ENCODE measurements at regions not wholly inside any gene's neighbourhood (a gene's known extent, or its start where the extent isn't known, plus 50 kb on each side); places are given as distances from the start of the nearest gene placed in this dataset.

DNA sequence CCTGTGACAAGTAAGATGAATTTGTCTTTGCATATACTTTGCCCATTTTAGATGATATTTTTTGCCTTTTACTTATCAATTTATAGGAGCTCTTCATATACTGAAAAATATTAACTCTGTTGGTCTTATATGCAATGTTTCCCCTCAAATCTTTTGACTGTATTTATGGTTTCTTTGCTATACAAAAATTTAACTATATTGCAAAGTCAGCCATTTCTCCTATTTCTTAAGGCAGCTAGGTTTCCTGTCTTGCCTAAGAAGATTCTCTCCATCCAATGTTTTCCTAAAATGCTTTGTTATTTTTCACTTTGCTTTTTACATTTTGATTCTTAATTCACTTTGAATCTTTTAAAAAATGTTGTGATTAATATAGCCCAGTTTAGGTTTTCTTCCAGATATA is 273.1 kb downstream of the NSG2 start:
- ChIA-PET RAD21 (ENCODE audit: unreplicated experiment) (no interaction called here), CTCF (interaction anchor here (1.1 to 1.6 kb wide), 3 partner anchors 8 to 273 kb away, joined by 3 to 4 read pairs (median 4); partner anchors contain the start of gene NSG2), SMC1A (ENCODE audit: uncharacterized antibody, unreplicated experiment) (no interaction called here), POLR2A (no interaction called here)
- no peaks in the 10 kb centered on the region for H3K36me3 ChIP-seq (ENCODE audit: control insufficient read depth in 2 of 2, insufficient read depth in 2 of 2, low read length in 1 of 2)
- H3K27ac ChIP-seq (ENCODE audit: control insufficient read depth, insufficient read depth) = no peak overlapping the region
- no peaks in the 10 kb centered on the region for H3K9me3 ChIP-seq (replicated peaks; ENCODE audit: control insufficient read depth, insufficient read depth, low read length)
- ATAC-seq (no peak), DNase-seq (ENCODE audit: low read depth, low spot score) (no peak), FAIRE-seq (no peak)
- in situ Hi-C loops (cut with MboI) = loop anchor here (5.0 kb wide), 2 partner anchors 271 to 701 kb away; partner anchors contain the start of genes BOD1 and NSG2
- no peak overlapping the region for H3K4me3 ChIP-seq
- intact Hi-C loops (cut with micrococcal nuclease; ENCODE audit: unreplicated experiment) = no loop called here
- no peaks in the 10 kb centered on the region for H3K4me1 ChIP-seq (ENCODE audit: control insufficient read depth, insufficient read depth, low read length)
- BruUV-seq (replicated peaks) = no TSS peak
- no peaks in the 10 kb centered on the region for H3K79me2 ChIP-seq (ENCODE audit: control insufficient read depth, insufficient read depth, low read length)
- H3K9ac ChIP-seq (ENCODE audit: control insufficient read depth, insufficient read depth, low read length) = no peak overlapping the region
- H3K27me3 ChIP-seq (replicated peaks in 1 of 2; ENCODE audit: control insufficient read depth in 2 of 2, insufficient read depth in 2 of 2, low read length in 1 of 2) = no peaks in the 10 kb centered on the region; a peak in 2 of 4 replicates
- H4K20me1 ChIP-seq (ENCODE audit: control insufficient read depth, insufficient read depth) = no peaks in the 10 kb centered on the region
- no peak overlapping the region for H3K4me2 ChIP-seq (ENCODE audit: control insufficient read depth, insufficient read depth)
- no peak overlapping the region for H2AFZ ChIP-seq (ENCODE audit: control insufficient read depth, low read depth, low read length)
- no peak for TF ChIP-seq IKZF2 (IDR thresholded peaks at IDR 0.05)
- TF ChIP-seq, protein P1, sequence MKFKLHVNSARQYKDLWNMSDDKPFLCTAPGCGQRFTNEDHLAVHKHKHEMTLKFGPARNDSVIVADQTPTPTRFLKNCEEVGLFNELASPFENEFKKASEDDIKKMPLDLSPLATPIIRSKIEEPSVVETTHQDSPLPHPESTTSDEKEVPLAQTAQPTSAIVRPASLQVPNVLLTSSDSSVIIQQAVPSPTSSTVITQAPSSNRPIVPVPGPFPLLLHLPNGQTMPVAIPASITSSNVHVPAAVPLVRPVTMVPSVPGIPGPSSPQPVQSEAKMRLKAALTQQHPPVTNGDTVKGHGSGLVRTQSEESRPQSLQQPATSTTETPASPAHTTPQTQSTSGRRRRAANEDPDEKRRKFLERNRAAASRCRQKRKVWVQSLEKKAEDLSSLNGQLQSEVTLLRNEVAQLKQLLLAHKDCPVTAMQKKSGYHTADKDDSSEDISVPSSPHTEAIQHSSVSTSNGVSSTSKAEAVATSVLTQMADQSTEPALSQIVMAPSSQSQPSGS (IDR thresholded peaks at IDR 0.05; ENCODE audit: low read length) = no peak
- no peak for TF ChIP-seq KLF5 (IDR thresholded peaks at IDR 0.05; ENCODE audit: partially characterized antibody)
- TF ChIP-seq IRF4 (IDR thresholded peaks at IDR 0.05; ENCODE audit: low read depth, low read length) = no peak
- no peak for TF ChIP-seq USF1 (IDR thresholded peaks at IDR 0.05; ENCODE audit: borderline replicate concordance, extremely low read length, insufficient read depth, low read depth, low read length)
- no peak for TF ChIP-seq PAX5 (IDR thresholded peaks at IDR 0.05; ENCODE audit: borderline replicate concordance, low read depth, low read length)
- TF ChIP-seq, protein P2, sequence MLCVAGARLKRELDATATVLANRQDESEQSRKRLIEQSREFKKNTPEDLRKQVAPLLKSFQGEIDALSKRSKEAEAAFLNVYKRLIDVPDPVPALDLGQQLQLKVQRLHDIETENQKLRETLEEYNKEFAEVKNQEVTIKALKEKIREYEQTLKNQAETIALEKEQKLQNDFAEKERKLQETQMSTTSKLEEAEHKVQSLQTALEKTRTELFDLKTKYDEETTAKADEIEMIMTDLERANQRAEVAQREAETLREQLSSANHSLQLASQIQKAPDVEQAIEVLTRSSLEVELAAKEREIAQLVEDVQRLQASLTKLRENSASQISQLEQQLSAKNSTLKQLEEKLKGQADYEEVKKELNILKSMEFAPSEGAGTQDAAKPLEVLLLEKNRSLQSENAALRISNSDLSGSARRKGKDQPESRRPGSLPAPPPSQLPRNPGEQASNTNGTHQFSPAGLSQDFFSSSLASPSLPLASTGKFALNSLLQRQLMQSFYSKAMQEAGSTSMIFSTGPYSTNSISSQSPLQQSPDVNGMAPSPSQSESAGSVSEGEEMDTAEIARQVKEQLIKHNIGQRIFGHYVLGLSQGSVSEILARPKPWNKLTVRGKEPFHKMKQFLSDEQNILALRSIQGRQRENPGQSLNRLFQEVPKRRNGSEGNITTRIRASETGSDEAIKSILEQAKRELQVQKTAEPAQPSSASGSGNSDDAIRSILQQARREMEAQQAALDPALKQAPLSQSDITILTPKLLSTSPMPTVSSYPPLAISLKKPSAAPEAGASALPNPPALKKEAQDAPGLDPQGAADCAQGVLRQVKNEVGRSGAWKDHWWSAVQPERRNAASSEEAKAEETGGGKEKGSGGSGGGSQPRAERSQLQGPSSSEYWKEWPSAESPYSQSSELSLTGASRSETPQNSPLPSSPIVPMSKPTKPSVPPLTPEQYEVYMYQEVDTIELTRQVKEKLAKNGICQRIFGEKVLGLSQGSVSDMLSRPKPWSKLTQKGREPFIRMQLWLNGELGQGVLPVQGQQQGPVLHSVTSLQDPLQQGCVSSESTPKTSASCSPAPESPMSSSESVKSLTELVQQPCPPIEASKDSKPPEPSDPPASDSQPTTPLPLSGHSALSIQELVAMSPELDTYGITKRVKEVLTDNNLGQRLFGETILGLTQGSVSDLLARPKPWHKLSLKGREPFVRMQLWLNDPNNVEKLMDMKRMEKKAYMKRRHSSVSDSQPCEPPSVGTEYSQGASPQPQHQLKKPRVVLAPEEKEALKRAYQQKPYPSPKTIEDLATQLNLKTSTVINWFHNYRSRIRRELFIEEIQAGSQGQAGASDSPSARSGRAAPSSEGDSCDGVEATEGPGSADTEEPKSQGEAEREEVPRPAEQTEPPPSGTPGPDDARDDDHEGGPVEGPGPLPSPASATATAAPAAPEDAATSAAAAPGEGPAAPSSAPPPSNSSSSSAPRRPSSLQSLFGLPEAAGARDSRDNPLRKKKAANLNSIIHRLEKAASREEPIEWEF (IDR thresholded peaks at IDR 0.05; ENCODE audit: insufficient replicate concordance, low read depth, low read length) = no peak
- no peak for TF ChIP-seq MTA2 (IDR thresholded peaks at IDR 0.05; ENCODE audit: low read depth)
- TF ChIP-seq NBN (IDR thresholded peaks at IDR 0.05) = no peak
- TF ChIP-seq TCF12 (IDR thresholded peaks at IDR 0.05; ENCODE audit: low read depth, low read length) = no peak
- TF ChIP-seq, protein P3, sequence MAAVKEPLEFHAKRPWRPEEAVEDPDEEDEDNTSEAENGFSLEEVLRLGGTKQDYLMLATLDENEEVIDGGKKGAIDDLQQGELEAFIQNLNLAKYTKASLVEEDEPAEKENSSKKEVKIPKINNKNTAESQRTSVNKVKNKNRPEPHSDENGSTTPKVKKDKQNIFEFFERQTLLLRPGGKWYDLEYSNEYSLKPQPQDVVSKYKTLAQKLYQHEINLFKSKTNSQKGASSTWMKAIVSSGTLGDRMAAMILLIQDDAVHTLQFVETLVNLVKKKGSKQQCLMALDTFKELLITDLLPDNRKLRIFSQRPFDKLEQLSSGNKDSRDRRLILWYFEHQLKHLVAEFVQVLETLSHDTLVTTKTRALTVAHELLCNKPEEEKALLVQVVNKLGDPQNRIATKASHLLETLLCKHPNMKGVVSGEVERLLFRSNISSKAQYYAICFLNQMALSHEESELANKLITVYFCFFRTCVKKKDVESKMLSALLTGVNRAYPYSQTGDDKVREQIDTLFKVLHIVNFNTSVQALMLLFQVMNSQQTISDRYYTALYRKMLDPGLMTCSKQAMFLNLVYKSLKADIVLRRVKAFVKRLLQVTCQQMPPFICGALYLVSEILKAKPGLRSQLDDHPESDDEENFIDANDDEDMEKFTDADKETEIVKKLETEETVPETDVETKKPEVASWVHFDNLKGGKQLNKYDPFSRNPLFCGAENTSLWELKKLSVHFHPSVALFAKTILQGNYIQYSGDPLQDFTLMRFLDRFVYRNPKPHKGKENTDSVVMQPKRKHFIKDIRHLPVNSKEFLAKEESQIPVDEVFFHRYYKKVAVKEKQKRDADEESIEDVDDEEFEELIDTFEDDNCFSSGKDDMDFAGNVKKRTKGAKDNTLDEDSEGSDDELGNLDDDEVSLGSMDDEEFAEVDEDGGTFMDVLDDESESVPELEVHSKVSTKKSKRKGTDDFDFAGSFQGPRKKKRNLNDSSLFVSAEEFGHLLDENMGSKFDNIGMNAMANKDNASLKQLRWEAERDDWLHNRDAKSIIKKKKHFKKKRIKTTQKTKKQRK (IDR thresholded peaks at IDR 0.05; ENCODE audit: low read depth, low read length) = no peak
- TF ChIP-seq ZNF384 (IDR thresholded peaks at IDR 0.05; ENCODE audit: borderline replicate concordance, low read depth, low read length) = no peak
- no peak for TF ChIP-seq E2F4 (IDR thresholded peaks at IDR 0.05; ENCODE audit: low read depth, low read length)

Measured in GM12878 (cell line).